ENCODE measurements at regions not wholly inside any gene's neighbourhood (a gene's known extent, or its start where the extent isn't known, plus 50 kb on each side); places are given as distances from the start of the nearest gene placed in this dataset.

DNA sequence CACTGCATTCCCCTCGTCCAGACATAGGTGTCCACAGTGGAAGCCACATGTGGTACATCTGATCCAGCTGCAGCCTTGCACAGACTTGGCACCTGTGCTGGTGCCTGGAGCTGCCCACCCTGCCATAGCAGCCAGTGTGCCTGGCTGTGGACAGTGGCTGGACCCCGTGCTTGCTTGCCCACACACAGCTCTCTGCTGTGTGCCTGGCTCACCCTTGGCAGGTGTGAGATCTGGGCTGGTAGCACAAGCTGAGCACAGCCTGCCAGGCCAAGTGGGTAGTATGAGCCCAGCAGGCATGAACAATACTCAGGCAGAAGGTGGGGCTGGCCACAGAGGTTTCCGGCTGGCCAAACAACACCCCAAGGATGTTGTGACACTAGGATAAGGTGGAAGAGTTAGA, 614.4 kb downstream of the BCKDHB start:
- H3K9me3 Mint-ChIP-seq: peaks cover 3 to 4% of the 10 kb centered on the region in 2 donors
- H3K36me3 Mint-ChIP-seq: no peaks in the 10 kb centered on the region
- ATAC-seq (no peak), DNase-seq (ENCODE audit: low spot score in 2 of 2) (no peak)
- H3K27ac Mint-ChIP-seq: no peak overlapping the region

DNA sequence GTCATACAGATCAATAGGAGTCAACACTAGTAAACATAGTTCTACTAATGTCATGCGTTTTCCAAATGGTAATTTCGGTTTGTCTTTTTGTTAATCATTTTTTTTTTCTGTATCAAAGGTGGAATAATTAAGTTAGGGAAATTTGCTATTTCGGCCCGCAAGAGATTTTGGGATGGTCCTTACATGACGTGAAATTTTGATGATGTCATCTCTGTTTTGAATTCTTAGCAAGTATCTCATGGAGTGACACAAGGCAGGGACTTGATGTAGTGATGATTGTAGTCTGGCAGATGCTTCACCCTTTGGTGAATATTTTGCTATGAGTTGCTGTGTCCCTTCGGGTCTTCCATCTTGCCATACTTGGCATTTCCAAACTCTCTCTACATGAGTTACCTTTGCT, 608.0 kb downstream of the BCKDHB start:
- Mint-ChIP-seq H3K9me3 (peaks cover 2 to 7% of the 10 kb centered on the region in 2 donors), H3K36me3 (no peaks in the 10 kb centered on the region), H3K27ac (no peak overlapping the region)
- DNase-seq (ENCODE audit: low spot score in 2 of 2) (no peak), ATAC-seq (no peak)

DNA sequence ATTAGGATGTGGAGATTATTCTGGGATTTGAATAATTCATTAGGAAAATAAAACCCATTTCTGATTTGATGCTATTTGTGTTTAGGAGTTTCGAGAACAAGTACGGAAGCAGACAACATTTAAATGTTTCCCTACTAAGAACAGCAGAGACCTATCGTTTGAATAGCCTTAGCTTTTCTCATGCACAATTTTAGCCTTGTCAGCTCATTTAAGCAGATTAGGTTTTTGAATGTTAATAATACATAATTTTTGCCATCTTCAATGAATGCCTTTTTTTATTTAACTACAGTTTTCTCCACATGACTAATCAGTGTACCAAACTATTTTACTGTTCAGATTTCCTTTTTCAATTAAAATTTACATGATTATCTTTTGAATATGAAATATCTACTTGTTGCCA, 592.0 kb downstream of the BCKDHB start:
- H3K9me3 Mint-ChIP-seq: peaks cover 5 to 7% of the 10 kb centered on the region in 2 donors
- DNase-seq (ENCODE audit: low spot score in 2 of 2) (no peak), ATAC-seq (no peak)

DNA sequence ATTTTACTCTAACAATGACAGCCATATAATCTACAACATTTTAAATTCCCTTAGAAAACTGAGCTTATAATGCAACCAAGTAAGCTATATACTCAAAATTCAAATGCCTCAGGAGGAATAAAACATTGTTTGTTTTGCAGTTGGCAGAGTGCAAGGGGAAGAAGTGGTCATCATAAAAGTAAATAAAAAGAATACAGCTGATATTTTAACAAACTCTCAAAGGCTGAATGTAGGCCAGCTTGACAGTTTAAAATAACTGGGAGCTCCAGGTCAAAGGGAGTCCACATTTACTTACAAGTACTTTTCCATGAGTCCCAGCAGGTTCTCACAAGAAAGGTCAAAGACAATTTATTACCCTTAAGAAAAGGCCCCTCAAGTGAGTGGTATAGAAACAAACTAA, 589.8 kb downstream of the BCKDHB start:
- no peaks in the 10 kb centered on the region for H3K36me3 Mint-ChIP-seq
- ATAC-seq (no peak), DNase-seq (ENCODE audit: low spot score in 2 of 2) (no peak)
- H3K9me3 Mint-ChIP-seq: peaks cover 0 to 8% of the 10 kb centered on the region in 2 donors
- H3K27ac Mint-ChIP-seq: no peak overlapping the region

More for the DNA sequence above, 592.0 kb downstream of the BCKDHB start:
- Mint-ChIP-seq H3K27ac (no peak overlapping the region), H3K36me3 (no peaks in the 10 kb centered on the region)

DNA sequence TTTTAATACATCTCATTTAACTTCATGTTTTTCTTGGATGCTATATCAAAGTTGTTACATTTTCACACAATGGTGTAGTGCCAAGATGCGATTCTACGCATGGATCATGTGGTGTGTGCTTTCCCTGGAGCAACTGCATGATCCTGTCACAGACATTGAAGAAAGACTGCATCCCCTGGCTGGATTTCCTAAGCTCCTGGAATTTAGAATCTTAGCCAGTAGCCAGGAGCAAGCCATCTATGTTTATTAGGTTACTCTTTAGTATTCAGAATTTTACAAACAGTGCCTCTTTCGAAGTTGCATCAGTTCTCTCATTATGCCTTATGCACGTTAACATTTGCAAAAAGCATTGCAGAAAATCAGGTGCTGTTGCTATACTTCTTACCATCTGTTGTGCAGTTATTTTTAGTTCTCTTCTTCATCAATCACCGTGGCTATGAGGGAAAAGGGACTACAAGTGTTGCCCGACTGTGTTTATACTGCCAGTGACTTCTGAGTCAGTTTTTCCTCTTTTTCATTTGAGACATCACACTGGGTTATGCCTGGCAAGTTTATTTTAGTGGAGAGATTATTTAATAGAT, 584.2 kb downstream of the BCKDHB start:
- ATAC-seq: no peak
- no peak for DNase-seq (ENCODE audit: low spot score in 2 of 2)
- Mint-ChIP-seq H3K27ac (no peak overlapping the region), H3K36me3 (peaks cover 0 to 4% of the 10 kb centered on the region in 2 donors), H3K9me3 (peaks cover 11 to 17% of the 10 kb centered on the region in 2 donors)

DNA sequence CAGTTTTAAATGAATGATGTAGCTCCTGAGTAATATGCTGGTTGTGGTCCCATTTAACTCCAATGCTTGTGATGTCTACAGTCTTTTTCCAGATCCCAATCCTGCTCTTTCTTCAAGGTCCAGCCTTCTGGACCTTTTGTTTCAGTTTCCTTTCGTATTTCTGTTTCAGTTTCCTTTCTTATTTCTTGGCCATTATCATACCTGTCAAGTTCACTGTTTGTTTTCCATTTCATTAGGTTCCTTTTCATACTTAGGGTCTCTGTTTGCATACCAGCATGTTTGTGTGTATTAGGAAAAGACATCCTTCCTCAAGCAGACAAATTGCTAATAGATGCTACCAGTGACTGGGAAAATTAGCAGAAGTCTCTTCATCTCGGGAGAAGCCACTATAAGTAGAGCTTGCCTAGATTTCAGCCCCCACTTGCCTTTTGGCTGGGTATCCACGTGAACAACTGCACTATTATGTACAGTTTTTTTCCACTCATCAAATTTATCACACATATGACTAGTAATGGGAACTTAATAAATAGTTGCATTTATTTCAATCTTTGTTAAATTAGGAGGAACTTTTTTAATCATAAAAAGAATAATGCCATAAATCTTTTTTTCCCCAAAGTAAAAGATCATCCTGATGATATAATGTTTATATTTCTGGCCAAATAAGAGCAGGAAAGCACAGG, 583.4 kb downstream of the BCKDHB start:
- no peak for ATAC-seq
- Mint-ChIP-seq H3K9me3 (peaks cover 11 to 18% of the 10 kb centered on the region in 2 donors), H3K36me3 (peaks cover 0 to 4% of the 10 kb centered on the region in 2 donors), H3K27ac (no peak overlapping the region)
- no peak for DNase-seq (ENCODE audit: low spot score in 2 of 2)

DNA sequence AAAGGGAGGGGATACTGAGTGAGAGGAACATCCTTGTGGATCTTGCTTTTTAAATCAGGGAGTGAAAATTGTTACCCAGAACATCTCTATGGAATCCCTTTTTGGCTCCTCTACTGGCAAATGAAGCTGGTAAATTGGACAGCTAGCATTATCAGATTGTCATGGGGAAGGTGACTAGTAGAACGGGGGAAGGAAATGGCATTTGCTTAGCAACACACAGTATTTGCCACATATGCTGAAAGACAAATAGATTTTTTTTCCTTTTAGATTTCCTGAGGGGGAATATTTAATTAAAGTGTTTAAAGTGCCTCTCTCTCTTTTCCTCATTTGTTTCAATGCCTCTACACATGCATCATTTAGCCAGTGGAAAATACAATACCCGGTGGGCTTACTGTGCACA, 573.5 kb downstream of the BCKDHB start:
- Mint-ChIP-seq H3K9me3 (peaks cover 0 to 13% of the 10 kb centered on the region in 2 donors), H3K27ac (no peak overlapping the region), H3K36me3 (no peaks in the 10 kb centered on the region)
- no peak for DNase-seq (ENCODE audit: low spot score in 2 of 2)
- no peak for ATAC-seq

DNA sequence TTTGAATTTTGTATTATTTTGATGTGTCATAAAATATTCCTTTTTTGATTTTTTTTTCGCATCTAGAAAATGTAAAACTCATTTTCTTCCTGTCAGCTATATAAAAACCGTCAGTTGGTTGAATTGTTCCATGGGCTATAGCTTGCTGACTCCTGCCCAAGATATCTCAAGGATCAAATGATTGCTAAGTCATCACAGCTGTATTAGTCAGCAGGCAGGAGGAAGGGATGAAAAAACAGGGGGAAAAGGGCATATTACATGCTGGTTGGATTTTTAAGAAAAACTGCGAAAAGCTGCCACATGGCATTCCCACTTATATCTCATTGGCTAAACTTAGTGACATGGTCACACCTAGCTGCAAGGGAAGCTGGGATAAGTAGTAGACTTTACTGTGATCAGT, 569.9 kb downstream of the BCKDHB start:
- ATAC-seq (no peak), DNase-seq (ENCODE audit: low spot score in 2 of 2) (no peak)
- Mint-ChIP-seq H3K27ac (no peak overlapping the region), H3K9me3 (peaks cover 0 to 4% of the 10 kb centered on the region in 2 donors), H3K36me3 (no peaks in the 10 kb centered on the region)

DNA sequence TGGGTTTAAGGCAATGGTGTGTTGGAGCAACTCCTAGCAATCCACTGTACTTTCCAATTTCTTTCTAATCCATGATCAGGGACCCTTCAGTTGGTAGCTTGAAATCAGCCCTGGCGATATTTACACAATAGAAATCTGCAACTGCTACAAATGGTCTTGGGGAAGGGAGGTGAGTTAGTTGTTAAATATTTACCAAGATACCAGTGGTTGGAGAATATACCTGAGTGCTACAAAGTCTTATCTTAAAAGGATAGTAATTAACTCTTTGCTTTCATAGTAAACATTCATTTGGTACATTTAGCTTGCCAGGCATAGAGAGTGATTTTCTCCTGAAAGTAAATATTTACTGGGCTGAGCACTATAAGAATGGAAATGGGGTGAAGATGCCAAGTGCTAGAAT, 568.2 kb downstream of the BCKDHB start:
- Mint-ChIP-seq H3K9me3 (peaks cover 0 to 4% of the 10 kb centered on the region in 2 donors), H3K36me3 (no peaks in the 10 kb centered on the region), H3K27ac (no peak overlapping the region)
- ATAC-seq (no peak), DNase-seq (ENCODE audit: low spot score in 2 of 2) (no peak)

DNA sequence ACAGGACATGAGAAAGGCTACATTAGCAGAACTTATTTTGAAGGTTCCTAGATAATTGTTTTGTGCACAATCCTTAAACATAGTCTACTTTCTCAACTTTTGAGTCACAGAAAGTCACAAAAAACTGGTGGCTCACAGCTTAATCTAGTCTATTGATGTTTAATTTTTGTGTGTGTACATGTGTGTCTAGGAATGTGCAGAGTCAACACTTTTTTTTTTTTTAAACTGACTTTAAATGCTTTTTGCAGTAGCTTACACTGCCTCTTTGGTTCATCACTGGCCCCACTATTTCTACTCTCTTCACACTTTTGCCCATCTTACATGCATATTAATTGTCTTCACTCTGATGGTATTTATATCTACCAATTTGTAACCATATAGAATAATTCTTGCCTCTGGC, 566.9 kb downstream of the BCKDHB start:
- no peak for ATAC-seq
- no peak overlapping the region for H3K27ac Mint-ChIP-seq
- no peak for DNase-seq (ENCODE audit: low spot score in 2 of 2)
- H3K36me3 Mint-ChIP-seq: no peaks in the 10 kb centered on the region
- H3K9me3 Mint-ChIP-seq: peaks cover 0 to under 1% of the 10 kb centered on the region in 2 donors

DNA sequence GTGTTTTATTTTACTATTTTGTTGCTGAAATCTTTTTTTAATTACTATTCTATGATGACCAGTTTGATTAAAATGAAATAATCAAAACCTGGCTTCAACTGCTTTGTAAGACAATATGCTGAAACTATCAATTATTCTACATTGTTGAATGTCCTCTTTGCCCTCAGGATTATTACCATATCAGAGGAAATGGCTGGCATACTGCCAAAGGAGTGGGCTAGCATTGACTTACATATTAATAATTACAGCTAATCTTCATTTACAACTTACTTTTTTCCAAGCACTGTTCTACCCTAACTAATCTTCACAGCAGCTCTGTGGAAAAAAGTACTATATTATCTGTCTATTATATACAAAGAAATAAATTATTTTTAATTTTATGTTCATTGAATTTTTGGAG, 560.5 kb downstream of the BCKDHB start:
- no peaks in the 10 kb centered on the region for H3K9me3 Mint-ChIP-seq

DNA sequence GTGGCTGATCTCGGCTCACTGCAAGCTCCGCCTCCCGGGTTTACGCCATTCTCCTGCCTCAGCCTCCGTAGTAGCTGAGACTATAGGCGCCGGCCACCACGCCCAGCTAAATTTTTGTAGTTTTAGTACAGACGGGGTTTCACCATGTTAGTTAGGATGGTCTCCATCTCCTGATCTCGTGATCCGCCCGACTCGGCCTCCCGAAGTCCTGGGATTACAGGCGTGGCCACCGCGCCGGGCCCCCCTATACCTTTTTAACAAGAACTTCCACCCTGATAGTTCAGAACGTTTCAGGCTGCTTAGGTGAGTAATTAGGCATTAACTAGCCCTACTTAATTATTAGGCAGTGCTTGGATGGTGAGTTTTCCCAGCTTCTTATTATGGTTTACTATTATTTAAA, 552.5 kb downstream of the BCKDHB start:
- DNase-seq (ENCODE audit: low spot score in 2 of 2) (no peak), ATAC-seq (no peak)
- Mint-ChIP-seq H3K9me3 (no peaks in the 10 kb centered on the region), H3K36me3 (no peaks in the 10 kb centered on the region), H3K27ac (no peak overlapping the region)

More for the DNA sequence above, 560.5 kb downstream of the BCKDHB start:
- Mint-ChIP-seq H3K36me3 (no peaks in the 10 kb centered on the region), H3K27ac (no peak overlapping the region)
- no peak for DNase-seq (ENCODE audit: low spot score in 2 of 2)
- no peak for ATAC-seq

DNA sequence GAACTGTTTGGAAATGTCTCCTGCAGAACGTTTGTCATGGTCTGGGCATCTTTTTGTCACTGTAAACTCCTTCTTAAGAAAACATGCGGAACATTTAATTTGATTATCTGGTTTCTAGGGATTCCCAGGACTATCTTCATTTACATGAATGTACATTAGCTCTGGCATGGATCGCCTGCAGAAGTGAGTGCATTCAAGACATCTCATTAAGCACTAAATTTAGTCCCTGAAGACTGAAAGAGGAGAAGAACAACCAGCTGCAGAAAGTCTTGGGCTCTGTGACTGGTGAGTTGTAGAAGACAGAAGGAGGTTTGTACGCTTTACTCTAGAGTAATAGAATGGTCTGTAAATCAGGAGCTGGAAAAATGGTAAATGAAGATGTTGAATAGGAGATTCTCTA, 540.7 kb downstream of the BCKDHB start:
- Mint-ChIP-seq H3K27ac (no peak overlapping the region), H3K9me3 (peaks cover 0 to 12% of the 10 kb centered on the region in 2 donors), H3K36me3 (no peaks in the 10 kb centered on the region)
- ATAC-seq: no peak
- no peak for DNase-seq (ENCODE audit: low spot score in 2 of 2)

DNA sequence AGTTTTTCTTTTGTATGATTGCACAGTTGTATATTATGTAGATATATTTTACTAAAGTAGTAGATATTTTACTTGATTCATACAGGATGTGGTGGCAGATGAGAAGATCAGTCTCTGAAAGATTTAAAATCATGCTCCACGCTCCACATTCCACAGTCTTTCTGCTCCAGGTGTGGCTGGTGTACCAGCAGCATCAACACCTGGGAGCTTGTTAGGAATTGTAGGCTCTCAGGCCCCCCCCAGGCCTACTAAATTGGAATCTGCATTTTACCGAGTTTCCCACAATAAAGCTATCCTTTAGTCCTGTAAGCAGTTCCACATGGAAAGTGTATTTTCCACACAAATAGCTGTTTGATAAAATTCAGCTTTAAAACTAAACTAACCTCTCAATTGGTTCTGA, 537.4 kb downstream of the BCKDHB start:
- H3K36me3 Mint-ChIP-seq: no peaks in the 10 kb centered on the region
- ATAC-seq (no peak), DNase-seq (ENCODE audit: low spot score in 2 of 2) (no peak)
- peaks cover 0 to 7% of the 10 kb centered on the region in 2 donors for H3K9me3 Mint-ChIP-seq
- no peak overlapping the region for H3K27ac Mint-ChIP-seq

DNA sequence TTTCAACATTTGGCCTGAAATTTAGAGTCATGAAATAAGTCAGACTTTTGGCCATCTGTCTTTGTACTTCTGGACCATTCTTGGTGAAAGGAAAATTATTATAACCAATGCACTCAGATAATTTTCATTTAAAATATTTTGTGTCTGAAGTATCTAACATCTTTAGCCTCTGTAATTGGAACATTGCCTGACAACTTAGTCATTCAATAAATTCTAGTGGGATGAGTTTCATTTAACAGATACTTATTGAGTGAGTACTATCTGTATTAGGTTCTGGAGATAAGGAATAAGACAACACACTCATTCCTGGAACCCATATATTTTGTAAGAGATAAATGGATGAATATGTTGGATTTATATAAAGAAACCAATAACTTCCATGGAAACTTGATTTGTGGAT, 536.0 kb downstream of the BCKDHB start:
- DNase-seq (ENCODE audit: low spot score in 2 of 2): no peak
- Mint-ChIP-seq H3K27ac (no peak overlapping the region), H3K36me3 (no peaks in the 10 kb centered on the region), H3K9me3 (peaks cover 0 to 7% of the 10 kb centered on the region in 2 donors)
- no peak for ATAC-seq

DNA sequence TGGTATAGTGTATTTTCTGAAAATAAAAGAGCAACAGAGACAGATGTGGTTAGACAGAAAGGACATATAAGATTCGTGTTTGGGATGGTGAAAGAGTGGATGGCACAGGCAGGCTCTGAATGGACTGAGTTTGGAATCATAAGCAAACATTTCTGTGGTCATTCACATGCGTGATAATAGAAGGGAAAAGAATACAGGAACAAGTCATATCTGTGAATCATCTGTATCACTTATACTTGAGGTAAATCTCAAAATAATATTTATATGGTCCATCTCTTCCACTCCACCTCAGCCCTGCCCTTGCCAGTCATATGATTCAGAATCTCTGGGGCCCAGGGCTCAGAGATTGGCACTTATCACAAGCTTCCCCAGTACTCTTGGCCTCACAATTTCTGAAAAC, 535.1 kb downstream of the BCKDHB start:
- ATAC-seq (no peak), DNase-seq (ENCODE audit: low spot score in 2 of 2) (no peak)
- H3K9me3 Mint-ChIP-seq: peaks cover 0 to 7% of the 10 kb centered on the region in 2 donors
- no peaks in the 10 kb centered on the region for H3K36me3 Mint-ChIP-seq
- no peak overlapping the region for H3K27ac Mint-ChIP-seq

DNA sequence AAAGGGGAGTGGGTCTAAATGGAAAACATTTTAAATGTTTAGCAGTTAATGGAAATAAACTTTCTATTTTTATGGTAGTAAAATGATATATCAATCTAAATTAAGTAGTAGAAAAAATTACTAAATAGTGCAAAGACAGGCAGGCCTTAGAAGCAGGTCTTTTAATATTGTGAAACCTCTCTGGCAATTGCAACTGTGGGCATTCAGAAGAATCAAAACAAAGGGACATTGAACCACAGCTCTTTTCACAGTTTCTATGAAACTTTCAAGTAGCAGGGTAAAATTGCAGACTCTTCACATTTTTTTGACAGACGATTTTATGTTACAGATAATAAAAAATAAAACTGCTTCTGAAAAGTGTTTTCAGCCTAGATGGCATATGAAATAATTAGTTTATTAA, 533.7 kb downstream of the BCKDHB start:
- ATAC-seq: no peak

DNA sequence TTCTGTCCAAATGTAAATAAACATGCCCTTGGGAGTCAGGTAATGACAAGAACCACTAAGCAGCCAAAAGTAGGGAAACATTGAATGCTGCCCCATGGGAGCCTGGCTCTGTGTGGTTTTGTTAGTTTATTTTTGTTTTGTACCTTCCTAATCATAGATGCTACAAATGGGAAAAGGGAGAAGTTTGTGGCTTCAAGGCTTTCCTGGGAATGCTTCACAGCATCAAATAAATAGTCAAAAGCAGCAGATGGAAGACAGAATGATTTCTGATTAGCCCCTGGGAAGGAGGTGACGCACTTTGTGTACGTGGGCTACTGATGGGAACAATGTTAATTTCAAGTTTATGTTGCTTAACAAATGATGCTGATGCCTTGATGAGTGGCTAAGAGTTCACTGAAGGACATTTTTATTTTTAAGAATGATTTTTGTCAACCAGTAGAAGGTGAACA, 532.7 kb downstream of the BCKDHB start:
- no peak for DNase-seq (ENCODE audit: low spot score in 2 of 2)
- no peak for ATAC-seq
- Mint-ChIP-seq H3K27ac (no peak overlapping the region), H3K36me3 (no peaks in the 10 kb centered on the region), H3K9me3 (peaks cover 0 to 4% of the 10 kb centered on the region in 2 donors)

More for the DNA sequence above, 533.7 kb downstream of the BCKDHB start:
- DNase-seq (ENCODE audit: low spot score in 2 of 2): no peak
- H3K36me3 Mint-ChIP-seq: no peaks in the 10 kb centered on the region
- no peak overlapping the region for H3K27ac Mint-ChIP-seq
- H3K9me3 Mint-ChIP-seq: peaks cover 0 to 8% of the 10 kb centered on the region in 2 donors

Measured in activated naive CD4-positive, alpha-beta T cell treated with anti-CD3 and anti-CD28 coated beads, Interleukin-2, amount 50 U/mL, for 72 hours (primary cell).